Astrocyte of the hippocampus (primary cell): ENCODE measurements at regions not wholly inside any gene's neighbourhood (a gene's known extent, or its start where the extent isn't known, plus 50 kb on each side); places are given as distances from the start of the nearest gene placed in this dataset.

ENCODE experiments used
- DNase-seq: peaks from one replicate; pipeline ENCODE4 v3.0.0; 2011; ENCODE audit warnings: low read depth, low spot score

- no peak for DNase-seq
Observed at GRCh38 chr16:26189536-26189935, 497.8 kb downstream of the HS3ST4 start.

- no peak for DNase-seq
Observed at GRCh38 chr16:26194526-26194925, 502.8 kb downstream of the HS3ST4 start.

- no peak for DNase-seq
Observed at GRCh38 chr16:26195225-26195624, 503.5 kb downstream of the HS3ST4 start.

GRCh38 chr16:26196310-26196709, 504.6 kb downstream of the HS3ST4 start:
- no peak for DNase-seq

- DNase-seq = no peak
Observed at GRCh38 chr16:26196802-26197201, 505.0 kb downstream of the HS3ST4 start.

GRCh38 chr16:26197707-26198106, 505.9 kb downstream of the HS3ST4 start:
- no peak for DNase-seq

- DNase-seq = no peak
Observed at GRCh38 chr16:26198221-26198620, 506.5 kb downstream of the HS3ST4 start.

- no peak for DNase-seq
Observed at GRCh38 chr16:26204138-26204537, 512.4 kb downstream of the HS3ST4 start.

GRCh38 chr16:26211542-26211941, 519.8 kb downstream of the HS3ST4 start:
- no peak for DNase-seq

- DNase-seq = no peak
Observed at GRCh38 chr16:26212599-26212998, 520.8 kb downstream of the HS3ST4 start.

- DNase-seq = no peak
Observed at GRCh38 chr16:26214581-26215174, 522.9 kb downstream of the HS3ST4 start.

GRCh38 chr16:26220894-26221293, 529.1 kb downstream of the HS3ST4 start:
- no peak for DNase-seq

GRCh38 chr16:26231647-26232046, 539.9 kb downstream of the HS3ST4 start:
- no peak for DNase-seq

GRCh38 chr16:26240807-26241206, 549.0 kb downstream of the HS3ST4 start:
- no peak for DNase-seq

- no peak for DNase-seq
Observed at GRCh38 chr16:26247063-26247462, 555.3 kb downstream of the HS3ST4 start.

GRCh38 chr16:26252598-26252997, 560.8 kb downstream of the HS3ST4 start:
- no peak for DNase-seq

GRCh38 chr16:26261621-26262020, 569.9 kb downstream of the HS3ST4 start:
- no peak for DNase-seq

GRCh38 chr16:26263406-26263805, 571.6 kb downstream of the HS3ST4 start:
- no peak for DNase-seq

- no peak for DNase-seq
Observed at GRCh38 chr16:26267641-26268040, 575.9 kb downstream of the HS3ST4 start.

GRCh38 chr16:26269673-26270072, 577.9 kb downstream of the HS3ST4 start:
- DNase-seq = no peak

- no peak for DNase-seq
Observed at GRCh38 chr16:26273607-26274006, 581.8 kb downstream of the HS3ST4 start.

GRCh38 chr16:26275021-26275590, 583.3 kb downstream of the HS3ST4 start:
- DNase-seq = no peak

GRCh38 chr16:26276289-26276688, 584.5 kb downstream of the HS3ST4 start:
- DNase-seq = no peak
